NCI-H2107 treated with DMSO at 0.1 percent for 48 hours (cell line): ENCODE measurements at regions not wholly inside any gene's neighbourhood (a gene's known extent, or its start where the extent isn't known, plus 50 kb on each side); places are given as distances from the start of the nearest gene placed in this dataset.

ENCODE experiments used
- DNase-seq: peaks from one replicate; lab custom pipeline; 2025; ENCODE audit not compliant: unreplicated experiment; lab: John Stamatoyannopoulos, UW

DNA sequence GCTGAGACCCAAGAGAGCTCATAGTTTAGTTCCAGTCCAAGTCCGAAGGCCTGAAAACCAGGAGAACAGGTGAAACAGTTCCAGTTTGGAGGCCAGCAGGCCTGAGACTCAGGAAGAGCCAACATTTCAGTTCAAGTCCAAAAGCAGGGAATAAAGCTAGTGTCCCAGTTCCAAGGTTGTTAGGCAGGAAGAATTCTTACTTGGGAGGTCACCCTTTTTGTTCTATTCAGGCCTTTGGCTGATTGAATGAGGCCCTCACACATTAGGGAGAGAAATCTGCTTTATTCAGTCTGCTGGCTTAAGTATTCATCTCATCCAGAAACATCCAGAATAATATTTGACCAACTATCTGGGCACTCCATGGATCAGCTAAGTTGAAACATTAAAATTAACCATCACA lies 294.6 kb downstream of the PCNX1 start:
- no peak for DNase-seq

- DNase-seq: no peak
These were observed 295.6 kb downstream of the PCNX1 start for GRCh38 chr14:71202881-71203280.

DNA sequence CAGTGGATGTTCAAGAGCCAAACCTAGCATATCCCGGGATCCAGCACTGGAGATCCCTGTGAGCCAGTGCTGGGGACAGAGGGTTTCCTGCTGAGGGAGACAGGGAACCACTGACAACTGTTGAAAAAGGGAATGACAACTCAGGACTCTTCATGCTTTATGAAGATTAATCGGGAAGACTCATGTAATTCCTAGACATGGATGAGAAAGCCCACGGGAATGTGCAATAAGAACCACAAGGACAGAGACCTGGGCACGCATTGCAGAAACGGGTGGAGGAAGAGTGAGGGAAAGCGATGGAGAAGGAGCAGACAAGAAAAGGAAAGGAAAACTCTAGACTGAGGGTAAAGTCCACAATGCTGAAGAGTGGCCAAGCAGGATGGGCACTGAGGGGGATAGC lies 296.0 kb downstream of the PCNX1 start:
- DNase-seq: no peak

DNA sequence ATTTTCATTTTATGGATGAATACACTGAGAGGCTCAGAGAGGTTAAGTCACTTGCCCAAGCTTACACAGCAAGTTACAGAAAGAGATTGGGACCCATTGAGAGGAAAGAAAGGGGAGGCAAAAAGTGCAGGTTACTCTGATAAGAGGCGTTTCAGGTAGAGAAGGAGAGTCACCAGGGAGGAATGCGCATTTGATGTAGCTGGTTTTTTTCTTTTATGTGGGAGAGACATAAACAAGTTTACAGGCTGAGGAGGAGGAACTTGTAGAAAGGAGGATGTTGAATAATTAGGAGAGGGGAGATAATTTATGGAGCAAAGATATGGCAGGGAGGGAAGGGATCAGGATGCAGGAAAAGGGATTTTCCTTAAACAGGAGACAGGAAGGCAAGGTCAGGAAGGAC lies 297.0 kb downstream of the PCNX1 start:
- no peak for DNase-seq

DNA sequence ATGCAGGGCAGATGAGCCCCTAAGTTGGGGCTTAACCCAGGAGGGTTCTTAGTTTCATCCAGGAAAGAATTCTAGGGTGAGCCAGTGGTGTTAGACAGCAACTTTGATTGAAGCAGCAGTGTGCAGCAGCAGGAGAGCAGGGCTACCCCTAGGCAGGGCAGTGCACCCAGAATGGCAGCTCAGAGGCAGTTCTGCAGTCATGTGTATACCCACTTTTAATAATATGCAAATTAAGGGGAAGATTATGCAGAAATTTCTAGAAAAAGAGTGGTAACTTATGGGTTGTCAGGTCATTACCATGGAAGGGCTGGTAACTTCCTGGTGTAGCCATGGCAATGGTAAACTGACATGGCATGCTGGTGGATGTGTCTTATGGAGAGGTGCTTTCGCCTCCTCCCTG lies 297.5 kb downstream of the PCNX1 start:
- no peak for DNase-seq

DNA sequence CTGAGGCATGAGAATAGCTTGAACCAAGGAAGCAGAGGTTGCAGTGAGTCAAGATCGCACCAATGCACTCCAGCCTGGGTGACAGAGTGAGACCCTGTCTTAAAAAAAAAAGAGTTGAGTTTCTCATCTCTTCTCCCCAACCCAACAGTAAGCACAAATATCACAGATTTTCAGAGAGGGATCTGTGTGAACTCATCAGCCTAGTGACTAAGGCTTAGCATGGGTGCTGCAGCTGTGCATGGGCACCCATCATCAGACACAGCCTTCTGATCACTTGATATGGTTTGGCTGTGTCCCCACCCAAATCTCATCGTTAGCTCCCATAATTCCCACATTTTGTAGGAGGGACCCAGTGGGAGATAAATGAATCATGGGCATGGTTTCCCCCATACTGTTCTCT lies 298.9 kb downstream of the PCNX1 start:
- no peak for DNase-seq

DNA sequence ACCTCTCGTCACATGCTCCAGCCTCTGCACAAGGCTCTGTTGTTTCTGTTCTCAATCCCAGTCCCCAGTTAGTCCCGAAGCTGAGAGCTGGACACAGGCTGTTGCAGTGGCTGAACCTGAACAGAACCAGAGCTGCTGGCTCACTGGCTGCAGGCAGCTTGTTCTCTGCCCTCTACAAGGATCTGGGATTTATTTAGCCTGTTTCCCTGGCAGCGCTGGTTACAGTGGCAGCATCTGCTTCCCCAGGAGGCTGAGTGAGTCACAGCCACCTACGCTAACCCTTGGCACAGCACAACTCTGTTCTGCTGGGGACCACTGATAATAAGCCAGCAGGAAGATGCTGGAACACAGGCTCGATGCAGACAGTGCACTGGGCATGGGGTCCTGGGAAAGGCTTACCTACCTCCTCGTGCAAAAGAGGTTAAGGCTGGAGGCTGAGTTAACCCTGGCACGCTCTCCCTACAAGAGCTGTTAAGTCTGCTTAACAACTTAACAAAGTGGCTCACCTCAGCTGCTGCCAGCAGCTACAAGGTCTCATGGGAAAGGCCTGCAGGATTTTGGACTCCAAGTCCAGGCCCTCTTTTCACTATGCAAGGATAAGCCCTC lies 299.6 kb downstream of the PCNX1 start:
- DNase-seq: no peak

DNA sequence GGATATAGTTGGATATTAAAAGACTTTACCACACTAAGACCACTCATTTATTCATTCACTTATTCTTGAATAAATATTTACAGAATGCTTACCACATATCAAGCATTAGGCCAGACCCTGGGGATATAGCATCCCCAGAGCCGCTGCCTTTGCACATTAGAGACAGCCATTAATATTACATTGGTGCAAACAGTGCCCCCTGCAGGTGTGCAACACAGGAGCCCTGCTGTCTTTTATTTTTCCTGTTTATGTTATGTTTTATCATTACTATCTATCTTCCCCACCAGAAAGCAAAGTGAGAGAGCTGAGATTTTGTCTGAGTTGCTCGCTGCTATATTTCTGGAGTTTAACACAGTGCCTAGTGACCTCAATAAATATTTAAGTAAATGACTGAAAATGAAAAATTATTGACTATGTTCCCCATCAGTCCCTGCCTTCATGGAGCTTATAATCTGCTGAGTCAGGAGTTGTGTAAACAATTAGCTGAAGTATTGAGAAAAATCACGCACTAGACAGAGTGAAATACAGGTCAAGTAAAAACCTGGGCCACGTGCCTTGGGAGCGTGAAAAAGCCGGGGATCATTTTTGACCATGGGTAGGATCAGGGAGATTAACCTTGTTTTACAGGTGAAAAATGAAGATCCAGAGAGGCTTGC lies 301.6 kb downstream of the PCNX1 start:
- no peak for DNase-seq

- DNase-seq: no peak
These were observed 302.6 kb downstream of the PCNX1 start for GRCh38 chr14:71209888-71210287.

DNA sequence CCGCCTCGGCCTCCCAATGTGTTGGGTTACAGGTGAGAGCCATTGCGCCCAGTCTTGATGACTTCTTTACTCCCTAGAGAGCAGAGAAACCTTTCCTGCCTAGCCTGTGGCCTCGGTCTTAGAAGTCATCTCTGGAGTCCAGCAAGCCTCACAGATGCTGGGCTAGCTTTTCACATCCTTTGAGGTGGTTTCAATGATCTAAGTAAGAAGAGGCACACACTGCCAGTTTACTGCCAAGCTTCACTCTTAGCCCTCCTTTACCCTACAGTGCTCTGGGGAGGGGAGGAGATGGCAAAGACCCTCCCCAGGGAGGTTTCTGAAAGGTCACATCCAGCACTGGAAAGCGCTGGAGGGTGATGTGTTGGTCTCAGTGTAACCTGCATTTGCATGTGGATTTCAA lies 304.8 kb downstream of the PCNX1 start:
- DNase-seq: no peak

DNA sequence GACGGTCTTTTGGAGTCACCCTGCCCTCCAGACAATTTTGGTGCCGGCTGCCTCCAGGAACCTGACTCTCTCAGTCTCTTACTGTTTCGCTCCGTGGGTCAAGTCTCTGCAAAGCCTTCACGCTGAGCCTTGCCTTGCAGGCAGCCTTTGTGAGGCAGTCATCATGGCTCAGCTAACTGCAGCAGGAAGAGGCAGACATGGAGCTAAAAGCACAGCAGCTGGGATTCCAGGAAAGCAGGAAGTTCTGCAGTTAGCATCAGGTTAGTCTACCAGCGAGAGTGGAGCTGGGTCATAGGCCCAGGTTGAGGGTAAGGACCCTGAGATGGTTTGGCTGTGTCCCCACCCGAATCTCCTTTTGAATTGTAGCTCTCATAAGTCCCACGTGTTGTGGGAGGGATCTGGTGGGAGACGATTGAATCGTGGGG lies 305.4 kb downstream of the PCNX1 start:
- no peak for DNase-seq

DNA sequence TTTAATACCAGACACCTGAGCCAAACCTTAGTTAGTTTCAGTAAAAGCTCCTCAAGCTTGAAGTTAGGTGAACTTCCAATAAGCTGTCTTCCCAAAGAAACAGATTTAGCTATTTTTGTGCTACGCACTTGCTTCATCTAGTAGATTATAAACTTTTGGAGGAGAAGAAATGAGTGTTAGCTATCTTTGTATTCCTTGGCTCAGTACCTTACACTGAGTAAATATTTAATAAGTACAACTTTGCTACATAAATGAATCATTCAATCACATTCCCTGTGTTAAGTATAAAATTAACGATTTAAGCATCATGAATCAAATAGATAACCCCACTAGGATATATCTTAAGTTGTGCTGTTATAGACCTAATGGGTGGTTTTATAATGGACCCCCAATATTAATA lies 307.0 kb downstream of the PCNX1 start:
- DNase-seq: no peak

DNA sequence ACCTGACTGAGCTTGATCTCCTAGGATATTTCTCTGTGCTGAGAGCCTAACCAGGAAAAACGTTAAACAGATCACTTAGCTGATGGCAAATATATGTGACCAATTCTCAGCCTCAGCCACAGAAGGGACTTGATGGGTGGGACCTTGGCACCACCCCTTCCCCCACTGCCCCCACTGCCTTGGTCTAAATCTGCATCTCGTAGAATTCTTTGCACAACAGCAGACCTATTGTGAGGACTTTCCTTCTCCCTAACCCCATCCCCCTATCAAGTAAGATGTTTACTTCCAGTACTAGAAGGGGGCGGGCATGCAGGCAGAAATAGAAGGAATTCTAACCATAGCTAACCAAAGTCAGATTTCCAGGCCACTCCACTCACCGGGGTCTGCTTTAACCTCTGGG lies 313.2 kb downstream of the PCNX1 start:
- no peak for DNase-seq

- no peak for DNase-seq
These were observed 313.9 kb downstream of the PCNX1 start for GRCh38 chr14:71221119-71221518.

GRCh38 chr14:71225113-71225512 lies 317.9 kb downstream of the PCNX1 start:
- DNase-seq: no peak

GRCh38 chr14:71228711-71229110 lies 321.5 kb downstream of the PCNX1 start:
- no peak for DNase-seq

GRCh38 chr14:71229875-71230274 lies 322.6 kb downstream of the PCNX1 start:
- DNase-seq: no peak

DNA sequence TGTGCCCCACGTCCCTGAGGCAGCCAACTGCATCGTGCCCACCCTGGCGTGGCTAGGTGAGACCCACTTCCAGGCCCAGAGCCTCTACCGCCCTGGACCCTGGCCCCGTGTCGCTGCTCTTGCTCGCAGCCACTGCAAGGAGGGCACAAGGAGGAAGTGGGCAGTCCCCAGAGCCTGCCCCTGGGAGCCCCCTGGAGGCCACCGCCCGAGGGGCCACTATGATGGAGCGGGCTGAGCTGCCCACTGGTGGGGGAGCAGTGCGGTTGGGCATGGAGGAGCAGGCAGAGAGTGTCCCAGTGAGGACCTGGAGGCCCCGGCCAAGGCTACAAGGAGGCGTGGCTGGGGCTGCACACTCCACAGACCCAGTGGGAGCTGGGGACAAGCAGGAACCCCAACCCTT lies 323.6 kb downstream of the PCNX1 start:
- DNase-seq: no peak

GRCh38 chr14:71231521-71232393 lies 324.5 kb downstream of the PCNX1 start:
- DNase-seq: no peak

DNA sequence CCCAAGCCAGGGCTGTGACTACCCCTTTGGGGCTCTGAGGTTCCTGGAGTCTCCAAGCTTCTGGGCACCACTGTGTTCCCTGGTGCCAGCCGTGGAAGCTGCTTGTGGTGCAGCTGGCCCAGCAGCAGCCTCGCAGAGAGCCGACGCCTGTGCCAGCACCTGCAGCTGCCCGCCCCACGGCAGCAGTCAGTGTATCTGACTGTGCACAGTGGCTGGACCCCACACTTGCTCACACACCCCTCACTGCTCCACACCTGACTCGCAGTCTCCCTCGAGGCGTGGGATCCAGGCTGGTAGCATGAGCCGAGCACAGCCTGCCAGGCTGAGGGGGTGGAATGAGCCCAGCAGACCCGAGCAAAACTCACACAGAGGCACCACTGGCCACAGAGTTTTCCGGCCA lies 325.2 kb downstream of the PCNX1 start:
- no peak for DNase-seq

DNA sequence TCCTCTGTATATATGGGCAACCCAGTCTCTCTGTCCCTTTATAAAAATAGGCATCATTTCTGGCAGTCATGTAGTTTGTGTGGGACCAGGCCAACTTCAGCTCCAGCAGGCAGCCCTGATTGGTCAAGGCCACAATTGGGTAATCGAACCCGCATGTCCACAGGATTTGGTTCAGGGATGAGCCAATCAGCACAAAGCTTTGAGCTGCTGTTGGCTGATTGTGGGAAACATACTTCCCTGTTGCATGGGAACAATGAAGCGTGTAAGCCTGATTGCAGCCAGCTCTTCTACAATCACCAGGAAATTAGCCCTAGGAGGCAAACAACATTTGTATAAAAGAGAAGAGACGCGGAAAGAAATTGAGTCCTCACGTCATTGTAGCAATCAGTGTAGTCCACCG lies 328.6 kb downstream of the PCNX1 start:
- DNase-seq: no peak

- DNase-seq: no peak
These were observed 329.2 kb downstream of the PCNX1 start for GRCh38 chr14:71236487-71236886.
